ENCODE measurements at regions not wholly inside any gene's neighbourhood (a gene's known extent, or its start where the extent isn't known, plus 50 kb on each side); places are given as distances from the start of the nearest gene placed in this dataset.
"Not testable (repeated sequence)": the region's sequence is repeated elsewhere in the genome, so short reads cannot be mapped to it uniquely, and the experiment has no call there.

DNA sequence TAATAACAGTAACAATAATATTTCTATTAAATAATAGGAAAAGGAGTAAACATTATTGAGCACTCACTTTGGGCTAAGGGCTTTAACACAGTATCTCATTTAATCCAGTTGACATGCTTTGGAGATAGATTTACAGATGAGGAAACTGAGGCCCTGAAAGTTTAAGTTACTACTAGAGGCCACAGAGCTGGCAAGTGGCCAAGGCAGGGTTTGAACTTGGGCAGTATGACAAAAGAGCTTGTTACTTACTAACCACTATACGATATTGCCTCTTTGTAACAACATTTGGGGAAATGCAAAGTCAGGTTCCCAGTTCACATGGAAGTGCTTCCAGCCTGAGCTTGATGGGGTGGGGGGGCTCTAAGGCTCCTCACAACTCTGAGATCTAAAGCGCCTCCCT lies 149.1 kb upstream of the LMCD1 start:
- ATAC-seq (ENCODE audit: insufficient read depth, low FRiP score): no peak
- 71 to 85% methylated on average over 2 of the region's 2 CpGs for WGBS, 2 donors

DNA sequence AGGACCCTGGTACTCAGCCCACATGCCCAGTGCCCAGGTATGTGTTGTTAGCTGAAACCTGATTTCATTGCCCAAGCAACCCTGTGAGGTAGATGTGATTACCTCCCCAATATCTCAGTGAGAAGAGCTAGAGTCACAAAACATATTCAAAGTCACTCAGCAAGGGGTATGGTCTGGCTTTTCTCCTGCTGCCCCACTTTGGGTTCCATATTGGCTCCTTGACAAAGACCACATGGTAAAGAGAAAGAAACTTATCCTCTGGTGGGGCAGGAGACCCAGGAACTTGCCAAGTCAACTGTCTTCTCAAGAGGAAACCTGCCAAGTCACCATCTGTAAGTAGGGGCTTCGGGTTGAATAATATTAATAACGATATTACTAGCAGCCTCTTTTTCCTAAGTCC lies 148.3 kb upstream of the LMCD1 start:
- Histone ChIP-seq H3K9me3 (ENCODE audit: control insufficient read depth in 4 of 4, insufficient read depth in 3 of 4, low read length in 3 of 4) (no peaks in the 10 kb centered on the region), H3K4me3 (no peak overlapping the region), H3K27ac (ENCODE audit: low read depth in 1 of 2, low read length in 1 of 2) (no peak overlapping the region), H3K9ac (ENCODE audit: insufficient read depth in 1 of 2, low read length in 2 of 2) (no peak overlapping the region), H3K36me3 (ENCODE audit: control insufficient read depth in 4 of 4, insufficient read depth in 4 of 4, low read length in 4 of 4) (no peaks in the 10 kb centered on the region), H3K4me1 (ENCODE audit: control insufficient read depth in 5 of 5, insufficient read depth in 5 of 5, low read length in 5 of 5) (peaks cover 0 to 3% (median 0%) of the 10 kb centered on the region in 5 donors), H3K27me3 (ENCODE audit: control insufficient read depth in 3 of 3, insufficient read depth in 3 of 3, low read length in 2 of 3) (no peaks in the 10 kb centered on the region)
- no peak for DNase-seq
- no peak for ATAC-seq (ENCODE audit: insufficient read depth, low FRiP score)
- 90 to 97% methylated on average over 2 of the region's 2 CpGs for WGBS, 2 donors
- TF ChIP-seq, protein P1, sequence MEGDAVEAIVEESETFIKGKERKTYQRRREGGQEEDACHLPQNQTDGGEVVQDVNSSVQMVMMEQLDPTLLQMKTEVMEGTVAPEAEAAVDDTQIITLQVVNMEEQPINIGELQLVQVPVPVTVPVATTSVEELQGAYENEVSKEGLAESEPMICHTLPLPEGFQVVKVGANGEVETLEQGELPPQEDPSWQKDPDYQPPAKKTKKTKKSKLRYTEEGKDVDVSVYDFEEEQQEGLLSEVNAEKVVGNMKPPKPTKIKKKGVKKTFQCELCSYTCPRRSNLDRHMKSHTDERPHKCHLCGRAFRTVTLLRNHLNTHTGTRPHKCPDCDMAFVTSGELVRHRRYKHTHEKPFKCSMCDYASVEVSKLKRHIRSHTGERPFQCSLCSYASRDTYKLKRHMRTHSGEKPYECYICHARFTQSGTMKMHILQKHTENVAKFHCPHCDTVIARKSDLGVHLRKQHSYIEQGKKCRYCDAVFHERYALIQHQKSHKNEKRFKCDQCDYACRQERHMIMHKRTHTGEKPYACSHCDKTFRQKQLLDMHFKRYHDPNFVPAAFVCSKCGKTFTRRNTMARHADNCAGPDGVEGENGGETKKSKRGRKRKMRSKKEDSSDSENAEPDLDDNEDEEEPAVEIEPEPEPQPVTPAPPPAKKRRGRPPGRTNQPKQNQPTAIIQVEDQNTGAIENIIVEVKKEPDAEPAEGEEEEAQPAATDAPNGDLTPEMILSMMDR (IDR thresholded peaks at IDR 0.05; ENCODE audit: control extremely low read depth, extremely low read depth): no peak

More for the DNA sequence above, 149.1 kb upstream of the LMCD1 start:
- H3K9ac ChIP-seq (ENCODE audit: insufficient read depth in 1 of 2, low read length in 2 of 2): no peak overlapping the region
- no peaks in the 10 kb centered on the region for H3K36me3 ChIP-seq (ENCODE audit: control insufficient read depth in 4 of 4, insufficient read depth in 4 of 4, low read length in 4 of 4)
- no peaks in the 10 kb centered on the region for H3K27me3 ChIP-seq (ENCODE audit: control insufficient read depth in 3 of 3, insufficient read depth in 3 of 3, low read length in 2 of 3)
- no peak for DNase-seq
- H3K9me3 ChIP-seq (ENCODE audit: control insufficient read depth in 4 of 4, insufficient read depth in 3 of 4, low read length in 3 of 4): no peaks in the 10 kb centered on the region
- TF ChIP-seq, protein P1 (IDR thresholded peaks at IDR 0.05; ENCODE audit: control extremely low read depth, extremely low read depth): no peak
- H3K4me1 ChIP-seq (ENCODE audit: control insufficient read depth in 5 of 5, insufficient read depth in 5 of 5, low read length in 5 of 5): peaks cover 0 to 3% (median 0%) of the 10 kb centered on the region in 5 donors
- no peak overlapping the region for H3K27ac ChIP-seq (ENCODE audit: low read depth in 1 of 2, low read length in 1 of 2)
- no peak overlapping the region for H3K4me3 ChIP-seq

DNA sequence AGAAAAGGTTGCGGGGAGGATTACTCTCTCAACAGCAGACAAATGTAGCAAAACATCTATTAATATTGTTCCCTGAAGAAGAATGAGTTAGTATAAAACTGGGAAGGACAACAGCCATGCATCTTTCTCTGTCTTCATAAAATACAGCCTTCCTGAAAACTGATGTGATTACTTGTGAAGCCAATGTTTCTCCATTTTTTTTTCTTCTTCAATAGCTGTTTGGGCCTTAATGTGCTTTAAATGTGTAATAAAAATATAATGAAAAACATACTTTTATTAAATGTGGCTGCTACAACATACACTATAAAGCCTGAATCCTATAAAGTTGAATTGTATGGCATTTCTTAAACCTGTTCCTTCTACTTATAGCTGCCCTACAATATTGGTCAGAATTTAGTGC lies 146.3 kb upstream of the LMCD1 start:
- Histone ChIP-seq H3K4me3 (no peak overlapping the region), H3K27ac (ENCODE audit: low read depth in 1 of 2, low read length in 1 of 2) (no peak overlapping the region), H3K4me1 (ENCODE audit: control insufficient read depth in 5 of 5, insufficient read depth in 5 of 5, low read length in 5 of 5) (peaks cover 0 to 3% (median 0%) of the 10 kb centered on the region in 5 donors), H3K9me3 (ENCODE audit: control insufficient read depth in 4 of 4, insufficient read depth in 3 of 4, low read length in 3 of 4) (no peaks in the 10 kb centered on the region), H3K36me3 (ENCODE audit: control insufficient read depth in 4 of 4, insufficient read depth in 4 of 4, low read length in 4 of 4) (no peaks in the 10 kb centered on the region), H3K9ac (ENCODE audit: insufficient read depth in 1 of 2, low read length in 2 of 2) (no peak overlapping the region), H3K27me3 (ENCODE audit: control insufficient read depth in 3 of 3, insufficient read depth in 3 of 3, low read length in 2 of 3) (no peaks in the 10 kb centered on the region)
- TF ChIP-seq, protein P1 (IDR thresholded peaks at IDR 0.05; ENCODE audit: control extremely low read depth, extremely low read depth): no peak
- DNase-seq (no peak), ATAC-seq (ENCODE audit: insufficient read depth, low FRiP score) (no peak)
- 91 to 96% methylated on average over 1 of the region's 1 CpG for WGBS, 2 donors

DNA sequence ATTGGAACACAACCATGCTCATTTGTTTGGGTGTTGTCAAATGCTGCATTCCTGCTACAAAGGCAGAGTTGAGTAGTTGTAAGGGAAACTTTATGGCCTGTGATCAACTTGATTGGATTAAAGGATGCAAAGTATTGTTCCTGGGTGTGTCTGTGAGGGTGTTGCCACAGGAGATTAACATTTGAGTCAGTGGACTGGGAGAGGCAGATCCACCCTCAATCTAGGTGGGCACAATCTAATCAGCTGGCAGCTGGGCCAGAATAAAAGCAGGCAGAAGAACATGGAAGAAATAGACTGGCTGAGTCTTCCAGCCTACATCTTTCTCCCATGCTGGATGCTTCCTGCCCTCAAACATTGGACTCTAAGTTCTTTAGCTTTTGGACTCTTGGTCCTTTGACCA lies 145.6 kb upstream of the LMCD1 start:
- not testable (repeated sequence) for DNase-seq; ATAC-seq (ENCODE audit: insufficient read depth, low FRiP score); H3K27ac ChIP-seq (ENCODE audit: low read depth in 1 of 2, low read length in 1 of 2); H3K9ac ChIP-seq (ENCODE audit: insufficient read depth in 1 of 2, low read length in 2 of 2); H3K4me1 ChIP-seq (ENCODE audit: control insufficient read depth in 5 of 5, insufficient read depth in 5 of 5, low read length in 5 of 5); H3K9me3 ChIP-seq (ENCODE audit: control insufficient read depth in 4 of 4, insufficient read depth in 3 of 4, low read length in 3 of 4); H3K4me3 ChIP-seq; H3K27me3 ChIP-seq (ENCODE audit: control insufficient read depth in 3 of 3, insufficient read depth in 3 of 3, low read length in 2 of 3); H3K36me3 ChIP-seq (ENCODE audit: control insufficient read depth in 4 of 4, insufficient read depth in 4 of 4, low read length in 4 of 4)

Measured in lung (tissue), 11 donors.